HG03045 (cell line): ENCODE measurements at regions not wholly inside any gene's neighbourhood (a gene's known extent, or its start where the extent isn't known, plus 50 kb on each side); places are given as distances from the start of the nearest gene placed in this dataset.
"Not testable (repeated sequence)": the region's sequence is repeated elsewhere in the genome, so short reads cannot be mapped to it uniquely, and the experiment has no call there.

Source experiments
- ATAC-seq: cut with Tn5 transposase; IDR thresholded peaks from one replicate; pipeline ENCODE4 v1.9.1; 2021; ENCODE audit warnings: mild to moderate bottlenecking, moderate library complexity; ENCODE audit not compliant: unreplicated experiment

GRCh38 chr3:104043001-104043543, 1323.6 kb upstream of the ALCAM start:
- not testable (repeated sequence) for ATAC-seq

- ATAC-seq = no peak
These were observed 1322.7 kb upstream of the ALCAM start for GRCh38 chr3:104044002-104044401.

GRCh38 chr3:104066658-104067057, 1300.1 kb upstream of the ALCAM start:
- ATAC-seq = no peak

GRCh38 chr3:104069114-104069513, 1297.6 kb upstream of the ALCAM start:
- ATAC-seq = no peak

GRCh38 chr3:104070906-104071305, 1295.8 kb upstream of the ALCAM start:
- no peak for ATAC-seq

GRCh38 chr3:104080088-104080626, 1286.6 kb upstream of the ALCAM start:
- no peak for ATAC-seq

GRCh38 chr3:104088738-104089137, 1278.0 kb upstream of the ALCAM start:
- no peak for ATAC-seq

- not testable (repeated sequence) for ATAC-seq
These were observed 1276.7 kb upstream of the ALCAM start for GRCh38 chr3:104089987-104090386.

- no peak for ATAC-seq
These were observed 1265.0 kb upstream of the ALCAM start for GRCh38 chr3:104101736-104102135.

GRCh38 chr3:104102386-104102785, 1264.3 kb upstream of the ALCAM start:
- ATAC-seq = peak; percentile 90

GRCh38 chr3:104106276-104106675, 1260.4 kb upstream of the ALCAM start:
- no peak for ATAC-seq

- ATAC-seq = no peak
These were observed 1258.2 kb upstream of the ALCAM start for GRCh38 chr3:104108522-104108921.

GRCh38 chr3:104126463-104126862, 1240.2 kb upstream of the ALCAM start:
- ATAC-seq = no peak

GRCh38 chr3:104126864-104127553, 1239.7 kb upstream of the ALCAM start:
- no peak for ATAC-seq

- no peak for ATAC-seq
These were observed 1238.9 kb upstream of the ALCAM start for GRCh38 chr3:104127830-104128229.

- no peak for ATAC-seq
These were observed 1233.9 kb upstream of the ALCAM start for GRCh38 chr3:104132566-104133403.

- ATAC-seq = no peak
These were observed 1233.1 kb upstream of the ALCAM start for GRCh38 chr3:104133630-104134029.

- no peak for ATAC-seq
These were observed 1229.6 kb upstream of the ALCAM start for GRCh38 chr3:104137116-104137515.

GRCh38 chr3:104145164-104145563, 1221.5 kb upstream of the ALCAM start:
- ATAC-seq = no peak

- ATAC-seq = no peak
These were observed 1217.6 kb upstream of the ALCAM start for GRCh38 chr3:104149154-104149553.

GRCh38 chr3:104150724-104151123, 1216.0 kb upstream of the ALCAM start:
- ATAC-seq = no peak

- ATAC-seq = no peak
These were observed 1211.8 kb upstream of the ALCAM start for GRCh38 chr3:104154896-104155295.
